GM18867 (cell line): ENCODE measurements at regions not wholly inside any gene's neighbourhood (a gene's known extent, or its start where the extent isn't known, plus 50 kb on each side); places are given as distances from the start of the nearest gene placed in this dataset.
A peak's percentile ranks its signal among the peaks of the same experiment; 100 is the strongest.
"Not testable (repeated sequence)": the region's sequence is repeated elsewhere in the genome, so short reads cannot be mapped to it uniquely, and the experiment has no call there.

Experiments
- ATAC-seq: cut with Tn5 transposase; IDR thresholded peaks from one replicate; pipeline ENCODE4 v1.9.1; 2021; ENCODE audit warnings: mild to moderate bottlenecking, moderate library complexity; ENCODE audit not compliant: unreplicated experiment

- ATAC-seq, result no peak
Observed at GRCh38 chr15:35211240-35211902, 126.3 kb upstream of the NANOGP8 start.

GRCh38 chr15:35210370-35210769 is 125.3 kb upstream of the NANOGP8 start:
- no peak for ATAC-seq

GRCh38 chr15:35209838-35210237 is 124.7 kb upstream of the NANOGP8 start:
- no peak for ATAC-seq

- ATAC-seq, result no peak
Observed at GRCh38 chr15:35208353-35208752, 123.3 kb upstream of the NANOGP8 start.

GRCh38 chr15:35206060-35206675 is 121.1 kb upstream of the NANOGP8 start:
- no peak for ATAC-seq

DNA sequence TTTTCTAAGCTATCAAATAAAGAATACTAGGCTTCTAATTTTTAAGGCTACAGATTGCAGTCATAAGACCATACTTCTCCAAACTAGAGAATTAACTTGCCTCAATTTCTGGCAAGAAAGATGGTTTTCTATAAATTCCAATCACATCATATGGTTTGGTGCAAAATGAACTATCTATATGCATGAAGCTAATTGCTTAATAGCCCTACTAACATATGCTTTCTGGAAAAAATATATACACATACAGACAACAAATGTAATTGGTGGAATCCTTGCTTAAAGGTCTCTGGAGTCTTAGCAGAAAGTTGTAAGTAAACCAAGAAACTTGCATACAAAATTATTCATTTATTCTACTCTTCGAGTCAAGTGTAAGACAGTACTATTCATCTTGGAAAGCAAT is 113.1 kb upstream of the NANOGP8 start:
- ATAC-seq, result no peak

DNA sequence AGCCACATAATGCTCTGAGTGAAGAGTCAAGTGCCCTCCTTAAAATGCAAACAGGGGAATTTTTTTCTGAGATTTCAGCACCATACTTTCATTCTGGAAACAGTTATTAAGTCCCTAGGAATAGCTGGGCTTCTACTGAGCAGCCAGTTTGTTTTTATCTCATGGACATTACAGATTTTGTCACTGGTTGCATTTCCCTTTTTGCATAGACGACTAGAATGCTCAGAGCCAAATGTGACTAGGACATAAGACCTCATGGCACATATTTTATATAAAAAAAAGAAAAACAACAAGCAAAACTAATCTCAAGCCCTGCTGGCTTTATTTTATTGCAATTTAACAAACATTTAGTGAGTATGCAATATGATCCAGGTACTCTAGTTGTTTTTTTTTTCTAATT is 112.7 kb upstream of the NANOGP8 start:
- ATAC-seq, result no peak

- ATAC-seq, result no peak
Observed at GRCh38 chr15:35197306-35197705, 112.2 kb upstream of the NANOGP8 start.

DNA sequence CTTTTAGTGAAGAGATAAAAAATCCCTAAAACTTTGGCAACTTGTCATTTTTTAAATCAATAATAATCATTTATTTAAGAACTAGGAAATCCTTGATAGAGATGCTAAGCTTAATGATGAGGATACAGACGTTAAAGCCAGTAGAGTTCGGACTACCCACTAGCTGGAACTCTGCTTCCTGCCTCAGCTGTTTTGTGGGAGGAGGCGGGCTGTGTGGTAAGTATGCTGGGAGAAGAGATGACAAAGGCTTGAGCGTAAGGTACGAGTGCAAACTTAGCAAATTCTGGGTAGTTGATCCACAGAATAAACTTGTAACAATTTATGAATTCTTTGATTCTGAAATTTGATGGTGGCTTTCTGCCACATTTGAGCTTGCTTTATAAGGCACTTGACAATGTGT is 111.2 kb upstream of the NANOGP8 start:
- no peak for ATAC-seq

GRCh38 chr15:35195649-35196048 is 110.6 kb upstream of the NANOGP8 start:
- ATAC-seq, result no peak

DNA sequence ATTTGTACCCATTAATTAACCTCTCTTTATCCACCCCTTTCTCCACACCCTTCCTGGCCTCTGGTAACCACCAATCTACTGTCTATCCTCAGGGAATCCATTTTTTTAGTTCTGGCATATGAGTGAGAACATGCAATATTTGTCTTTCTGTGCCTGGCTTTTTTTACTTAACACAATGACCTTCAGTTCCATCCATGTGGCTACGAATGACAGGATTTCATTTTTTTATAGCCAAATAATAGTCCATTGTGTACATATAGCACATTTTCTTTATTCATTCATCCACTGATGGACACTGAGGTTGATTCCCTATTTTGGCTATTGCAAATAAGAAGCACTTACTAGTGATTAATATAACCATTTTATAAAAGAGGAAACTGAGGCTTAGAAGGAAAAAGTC is 109.9 kb upstream of the NANOGP8 start:
- no peak for ATAC-seq

DNA sequence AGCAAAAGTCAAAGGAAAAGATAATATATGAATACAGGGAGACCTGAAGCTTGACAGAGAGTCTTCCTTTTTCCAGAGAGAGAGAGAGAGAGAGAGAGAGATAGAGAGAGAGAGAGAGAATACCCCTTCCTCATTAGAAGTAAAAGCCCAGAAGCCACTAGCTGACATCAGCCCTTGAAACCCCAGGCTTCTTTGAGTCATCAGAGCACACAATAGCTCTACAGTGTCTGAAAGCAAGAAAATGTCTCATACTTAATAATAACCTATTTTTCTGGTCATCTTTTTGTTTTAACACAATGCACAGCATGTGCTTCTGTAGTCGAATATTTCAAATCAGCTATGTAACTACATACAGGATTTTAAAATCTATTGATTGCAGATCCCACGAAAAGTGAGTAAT is 109.2 kb upstream of the NANOGP8 start:
- ATAC-seq, result no peak

GRCh38 chr15:35191783-35192182 is 106.7 kb upstream of the NANOGP8 start:
- no peak for ATAC-seq

DNA sequence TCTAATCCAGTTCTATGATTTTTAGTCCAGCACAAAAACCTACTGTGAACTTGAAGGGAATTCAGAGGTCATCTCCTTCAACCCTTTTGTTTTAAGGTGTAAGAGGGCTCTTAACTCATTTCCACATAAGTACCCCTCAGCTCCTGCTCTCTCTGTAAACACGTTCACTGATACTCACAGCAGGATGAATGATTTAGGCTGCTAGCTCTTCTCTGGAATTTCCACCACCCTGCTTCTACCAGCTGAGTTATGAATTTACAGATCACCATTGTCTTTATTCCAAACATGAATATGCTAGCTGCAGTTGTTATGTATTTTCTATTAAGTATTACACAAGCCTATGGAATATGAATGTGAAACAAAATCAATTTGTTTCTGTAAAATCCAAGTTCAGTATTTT is 101.3 kb upstream of the NANOGP8 start:
- no peak for ATAC-seq

GRCh38 chr15:35184646-35185045 is 99.6 kb upstream of the NANOGP8 start:
- ATAC-seq, result no peak

GRCh38 chr15:35182841-35183479 is 97.9 kb upstream of the NANOGP8 start:
- ATAC-seq, result peak; percentile 87

- peak; percentile 64 for ATAC-seq
Observed at GRCh38 chr15:35181538-35181937, 96.4 kb upstream of the NANOGP8 start.

GRCh38 chr15:35179739-35180138 is 94.6 kb upstream of the NANOGP8 start:
- no peak for ATAC-seq

DNA sequence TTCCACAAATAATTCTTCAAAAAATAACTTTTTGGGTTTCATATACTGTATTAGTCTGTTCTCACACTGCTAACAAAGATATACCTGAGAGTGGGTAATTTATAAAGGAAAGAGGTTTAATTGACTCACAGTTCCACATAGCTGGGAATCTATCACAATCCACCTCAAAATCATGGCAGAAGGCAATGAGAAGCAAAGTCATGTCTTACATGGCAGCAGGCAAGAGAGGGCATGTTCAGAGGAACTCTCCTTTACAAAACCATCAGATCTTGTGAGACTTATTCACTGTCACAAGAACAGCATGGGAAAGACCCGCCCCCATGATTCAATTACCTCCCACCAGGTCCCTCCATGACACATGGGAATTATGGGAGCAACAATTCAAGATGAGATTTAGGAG is 93.1 kb upstream of the NANOGP8 start:
- ATAC-seq, result not testable (repeated sequence)

DNA sequence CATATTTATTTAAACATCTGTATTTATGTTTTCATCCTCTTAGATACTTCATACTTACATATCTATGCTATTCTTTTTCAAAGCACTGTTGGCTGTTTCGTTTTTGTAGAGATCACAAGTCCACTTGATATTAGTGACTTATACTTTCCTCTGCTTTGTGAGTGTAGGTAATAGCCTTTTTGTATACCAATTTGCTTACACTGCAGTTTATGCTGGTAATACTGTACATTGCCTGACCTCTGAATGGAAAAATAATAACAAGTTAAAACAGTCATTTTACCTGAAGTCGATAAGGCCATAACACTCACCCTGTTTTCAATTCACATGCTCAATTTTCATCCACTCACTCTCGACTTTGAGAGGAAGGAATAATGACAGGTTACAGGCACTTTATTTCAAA is 89.9 kb upstream of the NANOGP8 start:
- ATAC-seq, result no peak

- no peak for ATAC-seq
Observed at GRCh38 chr15:35173444-35174118, 88.5 kb upstream of the NANOGP8 start.

- ATAC-seq, result no peak
Observed at GRCh38 chr15:35170207-35170606, 85.1 kb upstream of the NANOGP8 start.
